ENCODE measurements at regions not wholly inside any gene's neighbourhood (a gene's known extent, or its start where the extent isn't known, plus 50 kb on each side); places are given as distances from the start of the nearest gene placed in this dataset.
A peak's percentile ranks its signal among the peaks of the same experiment; 100 is the strongest.

DNA sequence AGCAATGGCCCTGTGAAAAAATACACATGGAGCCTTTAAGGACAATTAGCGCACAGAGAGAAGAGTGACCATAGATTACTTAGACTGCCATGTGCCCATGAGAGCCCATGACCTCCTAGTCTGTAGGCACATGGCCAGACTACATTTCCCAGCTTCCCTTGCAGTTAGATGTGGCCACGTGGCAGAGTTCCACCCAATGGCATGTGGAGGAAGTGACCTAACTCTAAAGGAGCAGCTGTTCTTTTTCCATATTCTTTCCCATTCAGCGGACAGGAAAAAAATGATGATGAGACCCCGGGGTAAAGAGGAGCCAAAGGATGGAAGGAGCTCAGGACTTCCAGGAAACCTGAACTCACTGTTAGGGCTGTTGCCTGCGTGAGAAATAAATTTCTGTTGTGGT is 116.6 kb downstream of the CBLN4 start:
- Histone ChIP-seq H3K9me3 (ENCODE audit: control insufficient read depth, insufficient read depth, low read length) (no peaks in the 10 kb centered on the region), H3K27me3 (ENCODE audit: control insufficient read depth, insufficient read depth, low read length) (no peaks in the 10 kb centered on the region), H3K4me1 (ENCODE audit: control insufficient read depth, insufficient read depth, low read length) (no peaks in the 10 kb centered on the region), H3K4me3 (ENCODE audit: low read depth, low read length) (no peak overlapping the region), H3K36me3 (ENCODE audit: control insufficient read depth, insufficient read depth, low read length) (no peaks in the 10 kb centered on the region), H3K27ac (ENCODE audit: low read depth, low read length) (no peak overlapping the region)
- WGBS (ENCODE audit: insufficient coverage), result 79% methylated on average over 2 of the region's 5 CpGs
- DNase-seq (ENCODE audit: low read depth in 4 of 6, low spot score in 6 of 6), result peak in 1 of 6 donors; percentile 46

DNA sequence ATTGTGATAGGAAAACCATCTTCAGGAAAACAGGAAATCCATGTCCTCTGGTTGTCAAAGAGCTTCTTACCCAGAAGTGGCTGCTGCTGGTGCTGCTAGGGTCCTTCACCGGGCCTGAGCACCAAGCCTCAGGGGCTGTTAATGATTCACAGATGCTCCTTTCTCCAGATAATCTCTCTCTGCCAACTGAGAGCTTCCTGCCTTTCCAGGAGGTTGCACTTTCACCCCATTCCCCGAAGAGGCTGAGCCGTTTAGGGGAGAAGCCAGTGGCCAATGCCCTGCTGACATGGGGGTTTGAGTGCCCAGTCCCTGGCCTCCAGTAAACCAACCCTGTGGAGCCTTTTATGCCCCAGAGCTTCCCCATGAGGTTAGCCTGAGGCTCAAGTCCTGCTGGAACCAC is 122.4 kb downstream of the CBLN4 start:
- no peak overlapping the region for H3K27ac ChIP-seq (ENCODE audit: low read depth, low read length)
- no peaks in the 10 kb centered on the region for H3K36me3 ChIP-seq (ENCODE audit: control insufficient read depth, insufficient read depth, low read length)
- H3K4me3 ChIP-seq (ENCODE audit: low read depth, low read length), result no peak overlapping the region
- peaks cover 4% of the 10 kb centered on the region for H3K4me1 ChIP-seq (ENCODE audit: control insufficient read depth, insufficient read depth, low read length)
- 58% methylated on average over 3 of the region's 3 CpGs for WGBS (ENCODE audit: insufficient coverage)
- no peaks in the 10 kb centered on the region for H3K9me3 ChIP-seq (ENCODE audit: control insufficient read depth, insufficient read depth, low read length)
- no peaks in the 10 kb centered on the region for H3K27me3 ChIP-seq (ENCODE audit: control insufficient read depth, insufficient read depth, low read length)
- DNase-seq (ENCODE audit: low read depth in 4 of 6, low spot score in 6 of 6), result no peak

DNA sequence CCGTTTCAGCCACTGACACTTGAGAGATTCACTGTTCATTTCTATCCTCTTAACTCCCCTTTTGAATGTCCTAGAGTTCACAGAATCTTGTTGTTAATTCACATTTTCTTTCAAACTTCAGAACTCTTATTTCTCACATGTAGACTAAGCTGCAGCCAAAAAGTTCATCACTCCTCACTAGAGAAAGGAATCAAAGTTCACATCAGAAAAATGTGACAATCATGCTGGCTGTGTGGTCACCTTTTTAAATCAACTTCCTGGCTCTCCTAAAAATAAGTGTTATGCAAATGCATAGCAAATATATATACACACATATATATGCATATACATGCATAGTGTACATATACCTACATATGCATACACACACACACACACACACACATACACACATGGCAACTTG is 123.0 kb downstream of the CBLN4 start:
- no peaks in the 10 kb centered on the region for H3K27me3 ChIP-seq (ENCODE audit: control insufficient read depth, insufficient read depth, low read length)
- DNase-seq (ENCODE audit: low read depth in 4 of 6, low spot score in 6 of 6), result no peak
- no peak overlapping the region for H3K27ac ChIP-seq (ENCODE audit: low read depth, low read length)
- H3K9me3 ChIP-seq (ENCODE audit: control insufficient read depth, insufficient read depth, low read length), result no peaks in the 10 kb centered on the region
- no peak overlapping the region for H3K4me3 ChIP-seq (ENCODE audit: low read depth, low read length)
- peaks cover 4% of the 10 kb centered on the region for H3K4me1 ChIP-seq (ENCODE audit: control insufficient read depth, insufficient read depth, low read length)
- H3K36me3 ChIP-seq (ENCODE audit: control insufficient read depth, insufficient read depth, low read length), result no peaks in the 10 kb centered on the region
- WGBS (ENCODE audit: insufficient coverage), result no CpG with 5 or more reads among the region's 1 CpG

DNA sequence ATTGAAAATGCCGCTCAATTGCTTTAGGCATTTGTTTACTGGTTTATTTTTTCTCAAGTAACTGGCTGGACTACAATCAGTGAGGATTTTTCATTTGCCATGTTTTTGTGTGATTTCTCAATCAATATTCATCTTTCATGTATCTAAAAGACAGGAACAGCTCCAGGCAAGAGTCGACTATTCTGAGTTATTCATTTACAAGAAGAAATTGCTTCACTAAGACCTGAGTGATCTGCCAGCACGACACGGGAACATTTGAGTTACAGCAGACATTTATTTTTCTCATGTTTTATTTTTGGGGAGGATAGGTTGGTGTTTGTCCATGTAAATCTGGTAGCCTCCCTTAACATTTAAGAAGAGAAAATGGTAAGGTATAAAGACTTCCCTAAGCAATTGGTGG is 124.1 kb downstream of the CBLN4 start:
- peaks cover 4% of the 10 kb centered on the region for H3K4me1 ChIP-seq (ENCODE audit: control insufficient read depth, insufficient read depth, low read length)
- H3K27me3 ChIP-seq (ENCODE audit: control insufficient read depth, insufficient read depth, low read length), result no peaks in the 10 kb centered on the region
- no peaks in the 10 kb centered on the region for H3K9me3 ChIP-seq (ENCODE audit: control insufficient read depth, insufficient read depth, low read length)
- WGBS (ENCODE audit: insufficient coverage), result no CpG with 5 or more reads among the region's 4 CpGs
- H3K36me3 ChIP-seq (ENCODE audit: control insufficient read depth, insufficient read depth, low read length), result no peaks in the 10 kb centered on the region
- no peak for DNase-seq (ENCODE audit: low read depth in 4 of 6, low spot score in 6 of 6)
- no peak overlapping the region for H3K4me3 ChIP-seq (ENCODE audit: low read depth, low read length)
- no peak overlapping the region for H3K27ac ChIP-seq (ENCODE audit: low read depth, low read length)

DNA sequence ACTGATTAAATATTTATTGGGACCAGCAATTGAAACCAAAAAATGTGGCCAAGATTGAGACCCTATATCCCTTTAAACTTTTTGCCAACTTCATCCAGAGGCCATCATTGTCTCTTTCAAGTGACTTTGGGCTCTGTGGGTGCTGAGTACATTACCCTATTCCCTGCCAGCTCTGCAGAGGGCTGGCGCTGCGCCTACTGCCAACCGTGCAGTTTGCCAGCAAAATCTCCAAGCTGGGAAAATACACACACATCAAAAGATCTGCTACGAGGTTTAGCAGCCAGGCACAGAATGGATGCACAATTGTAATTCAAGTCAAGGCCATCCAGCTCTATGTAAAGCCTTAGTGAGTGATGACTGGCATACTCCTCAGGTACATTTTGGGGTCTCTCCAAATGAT is 125.0 kb downstream of the CBLN4 start:
- H3K27ac ChIP-seq (ENCODE audit: low read depth, low read length), result no peak overlapping the region
- peak in 5 of 6 donors; percentile 35 to 94 (median 54) for DNase-seq (ENCODE audit: low read depth in 4 of 6, low spot score in 6 of 6)
- peaks cover 4% of the 10 kb centered on the region for H3K4me1 ChIP-seq (ENCODE audit: control insufficient read depth, insufficient read depth, low read length)
- no peaks in the 10 kb centered on the region for H3K9me3 ChIP-seq (ENCODE audit: control insufficient read depth, insufficient read depth, low read length)
- H3K36me3 ChIP-seq (ENCODE audit: control insufficient read depth, insufficient read depth, low read length), result no peaks in the 10 kb centered on the region
- WGBS (ENCODE audit: insufficient coverage), result 29% methylated on average over 4 of the region's 4 CpGs
- no peaks in the 10 kb centered on the region for H3K27me3 ChIP-seq (ENCODE audit: control insufficient read depth, insufficient read depth, low read length)
- H3K4me3 ChIP-seq (ENCODE audit: low read depth, low read length), result no peak overlapping the region

DNA sequence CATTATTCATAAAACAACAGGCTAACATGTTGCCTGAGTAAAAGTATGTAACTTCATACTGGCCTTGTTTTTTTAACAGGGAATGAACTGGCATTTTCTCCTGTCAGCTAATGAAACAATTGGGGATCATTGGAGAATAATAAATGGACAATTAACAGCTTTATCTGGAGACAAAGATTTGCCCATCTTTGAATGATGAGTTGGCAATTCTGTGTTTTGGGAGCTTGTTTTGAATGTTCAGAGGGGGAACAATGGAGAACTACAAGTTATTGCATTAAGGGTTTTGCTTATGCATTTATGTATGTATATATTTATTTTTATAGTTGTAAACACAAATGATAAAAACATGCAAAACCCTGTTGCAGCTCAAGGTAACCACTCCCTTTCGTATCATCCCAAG is 150.3 kb downstream of the CBLN4 start:
- Histone ChIP-seq H3K27me3 (ENCODE audit: control insufficient read depth, insufficient read depth, low read length) (no peaks in the 10 kb centered on the region), H3K4me3 (ENCODE audit: low read depth, low read length) (no peak overlapping the region), H3K4me1 (ENCODE audit: control insufficient read depth, insufficient read depth, low read length) (no peaks in the 10 kb centered on the region), H3K9me3 (ENCODE audit: control insufficient read depth, insufficient read depth, low read length) (peaks cover 3% of the 10 kb centered on the region), H3K36me3 (ENCODE audit: control insufficient read depth, insufficient read depth, low read length) (no peaks in the 10 kb centered on the region), H3K27ac (ENCODE audit: low read depth, low read length) (no peak overlapping the region)
- DNase-seq (ENCODE audit: low read depth in 4 of 6, low spot score in 6 of 6), result no peak
- no CpG with 5 or more reads among the region's 1 CpG for WGBS (ENCODE audit: insufficient coverage)

DNA sequence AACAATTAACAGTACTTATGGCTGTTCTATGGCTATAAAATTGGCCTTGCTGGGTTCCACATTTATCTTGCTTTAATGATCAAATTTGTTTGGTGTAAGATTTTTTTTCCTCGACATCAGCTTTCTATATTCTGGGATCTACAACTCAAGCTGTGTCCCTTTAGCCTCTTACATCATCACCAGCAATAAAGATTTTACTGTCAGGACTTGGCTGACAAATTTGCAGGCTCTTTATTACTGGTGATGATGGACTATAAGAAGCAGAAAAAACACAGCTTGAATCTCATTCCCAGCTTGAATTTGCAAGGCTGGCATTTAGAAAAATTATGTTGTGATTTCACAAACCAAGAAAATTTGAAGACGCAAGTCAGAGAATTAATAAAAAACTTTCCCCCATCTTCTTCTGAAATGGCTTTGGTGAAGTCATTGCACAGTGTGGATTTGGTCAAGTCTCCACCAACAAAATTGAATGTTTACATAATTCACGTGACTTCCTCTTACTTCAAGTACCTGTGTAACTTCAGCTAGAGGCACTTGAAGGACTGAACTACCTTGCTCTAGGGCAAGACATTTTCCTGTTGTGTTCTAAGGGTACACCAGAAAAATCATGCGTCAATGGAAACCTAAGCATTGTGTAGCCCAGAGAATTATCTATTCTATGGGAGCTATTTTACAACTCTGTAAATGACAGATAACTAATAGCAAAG is 175.0 kb downstream of the CBLN4 start:
- no peaks in the 10 kb centered on the region for H3K9me3 ChIP-seq (ENCODE audit: control insufficient read depth, insufficient read depth, low read length)
- H3K27me3 ChIP-seq (ENCODE audit: control insufficient read depth, insufficient read depth, low read length), result no peaks in the 10 kb centered on the region
- no peaks in the 10 kb centered on the region for H3K36me3 ChIP-seq (ENCODE audit: control insufficient read depth, insufficient read depth, low read length)
- peak in 1 of 6 donors; percentile 27 for DNase-seq (ENCODE audit: low read depth in 4 of 6, low spot score in 6 of 6)
- no peak overlapping the region for H3K4me3 ChIP-seq (ENCODE audit: low read depth, low read length)
- H3K4me1 ChIP-seq (ENCODE audit: control insufficient read depth, insufficient read depth, low read length), result no peaks in the 10 kb centered on the region
- H3K27ac ChIP-seq (ENCODE audit: low read depth, low read length), result no peak overlapping the region
- WGBS (ENCODE audit: insufficient coverage), result no CpG with 5 or more reads among the region's 4 CpGs

DNA sequence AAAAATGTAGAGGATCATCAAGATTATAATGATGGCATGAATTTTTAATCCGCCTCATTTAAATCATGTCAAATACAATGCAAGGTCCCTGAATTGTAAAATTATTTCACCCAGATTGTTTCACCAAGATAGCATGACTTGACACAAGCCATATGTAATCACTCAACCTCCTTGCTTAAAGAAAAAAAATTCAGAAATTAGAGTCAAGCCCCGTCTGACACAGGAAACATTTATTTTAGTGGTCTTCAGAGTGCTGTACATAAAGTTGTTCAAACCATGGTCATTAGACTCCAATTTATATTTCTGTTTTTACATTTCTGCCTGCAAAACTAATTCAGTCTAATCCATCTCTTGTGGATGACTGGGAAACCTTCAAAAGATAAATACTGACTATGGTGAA is 200.2 kb downstream of the CBLN4 start:
- H3K27ac ChIP-seq (ENCODE audit: low read depth, low read length), result no peak overlapping the region
- no CpG with 5 or more reads among the region's 2 CpGs for WGBS (ENCODE audit: insufficient coverage)
- H3K4me3 ChIP-seq (ENCODE audit: low read depth, low read length), result no peak overlapping the region
- H3K9me3 ChIP-seq (ENCODE audit: control insufficient read depth, insufficient read depth, low read length), result no peaks in the 10 kb centered on the region
- DNase-seq (ENCODE audit: low read depth in 4 of 6, low spot score in 6 of 6), result no peak
- no peaks in the 10 kb centered on the region for H3K27me3 ChIP-seq (ENCODE audit: control insufficient read depth, insufficient read depth, low read length)
- H3K36me3 ChIP-seq (ENCODE audit: control insufficient read depth, insufficient read depth, low read length), result no peaks in the 10 kb centered on the region
- H3K4me1 ChIP-seq (ENCODE audit: control insufficient read depth, insufficient read depth, low read length), result no peaks in the 10 kb centered on the region

DNA sequence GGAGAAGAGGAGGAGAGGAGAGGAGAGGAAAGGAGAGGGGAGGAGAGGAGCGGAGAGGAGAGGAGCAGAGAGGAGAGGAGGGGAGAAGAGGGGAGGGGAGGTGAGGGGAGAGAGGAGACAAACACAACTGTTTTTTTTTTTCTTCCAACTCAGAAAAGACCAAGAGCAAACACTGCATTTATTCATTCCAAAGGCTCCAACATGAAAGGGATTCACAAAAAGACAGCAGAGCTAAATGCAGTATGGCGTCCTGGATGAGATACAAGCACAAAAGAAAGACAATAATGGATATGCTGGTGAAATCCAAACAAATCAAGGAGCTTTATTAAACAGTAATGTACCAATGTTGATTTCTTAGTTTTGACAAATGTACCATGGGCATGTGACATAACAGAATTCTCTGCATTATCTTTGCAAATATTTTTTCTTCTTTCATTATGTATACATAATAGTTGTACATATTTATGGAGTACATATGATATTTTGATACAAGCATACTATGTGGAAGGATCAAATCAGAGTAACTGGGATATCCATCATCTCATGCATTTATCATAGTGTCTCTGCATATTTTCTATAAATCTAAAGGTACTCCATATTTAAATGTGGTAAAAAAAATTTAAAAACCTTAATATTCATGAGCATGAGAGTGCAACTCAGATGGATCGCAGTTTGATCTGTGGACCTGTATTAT is 204.6 kb downstream of the CBLN4 start:
- Histone ChIP-seq H3K4me3 (ENCODE audit: low read depth, low read length) (no peak overlapping the region), H3K27me3 (ENCODE audit: control insufficient read depth, insufficient read depth, low read length) (no peaks in the 10 kb centered on the region), H3K4me1 (ENCODE audit: control insufficient read depth, insufficient read depth, low read length) (no peaks in the 10 kb centered on the region), H3K36me3 (ENCODE audit: control insufficient read depth, insufficient read depth, low read length) (no peaks in the 10 kb centered on the region), H3K27ac (ENCODE audit: low read depth, low read length) (no peak overlapping the region), H3K9me3 (ENCODE audit: control insufficient read depth, insufficient read depth, low read length) (no peaks in the 10 kb centered on the region)
- peak in 1 of 6 donors; percentile 53 for DNase-seq (ENCODE audit: low read depth in 4 of 6, low spot score in 6 of 6)
- 70% methylated on average over 2 of the region's 3 CpGs for WGBS (ENCODE audit: insufficient coverage)

DNA sequence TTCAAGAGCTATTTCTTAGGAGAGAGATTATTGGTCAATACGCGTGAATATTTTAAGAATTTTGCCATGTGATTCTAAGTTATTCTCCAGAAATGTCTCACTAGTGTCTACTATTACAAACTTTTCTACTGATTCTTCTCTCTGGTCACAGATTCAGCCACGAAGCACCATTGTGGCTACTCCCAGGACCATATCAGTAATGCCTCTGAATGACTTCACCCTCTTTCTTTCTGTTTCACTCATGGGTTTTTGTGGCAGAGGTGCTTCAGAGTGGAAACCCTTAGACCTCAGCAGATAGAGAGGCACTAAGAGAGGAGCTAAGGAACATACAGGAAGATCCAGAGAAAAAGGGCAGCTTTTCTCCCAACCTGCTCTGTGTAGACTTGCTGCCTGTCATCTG is 211.3 kb downstream of the CBLN4 start:
- no peaks in the 10 kb centered on the region for H3K36me3 ChIP-seq (ENCODE audit: control insufficient read depth, insufficient read depth, low read length)
- H3K4me1 ChIP-seq (ENCODE audit: control insufficient read depth, insufficient read depth, low read length), result no peaks in the 10 kb centered on the region
- DNase-seq (ENCODE audit: low read depth in 4 of 6, low spot score in 6 of 6), result no peak
- WGBS (ENCODE audit: insufficient coverage), result no CpG with 5 or more reads among the region's 3 CpGs
- no peaks in the 10 kb centered on the region for H3K9me3 ChIP-seq (ENCODE audit: control insufficient read depth, insufficient read depth, low read length)
- H3K4me3 ChIP-seq (ENCODE audit: low read depth, low read length), result no peak overlapping the region
- H3K27ac ChIP-seq (ENCODE audit: low read depth, low read length), result no peak overlapping the region
- no peaks in the 10 kb centered on the region for H3K27me3 ChIP-seq (ENCODE audit: control insufficient read depth, insufficient read depth, low read length)

Measured in spinal cord (tissue), 9 donors.